ENCODE measurements at regions not wholly inside any gene's neighbourhood (a gene's known extent, or its start where the extent isn't known, plus 50 kb on each side); places are given as distances from the start of the nearest gene placed in this dataset.

DNA sequence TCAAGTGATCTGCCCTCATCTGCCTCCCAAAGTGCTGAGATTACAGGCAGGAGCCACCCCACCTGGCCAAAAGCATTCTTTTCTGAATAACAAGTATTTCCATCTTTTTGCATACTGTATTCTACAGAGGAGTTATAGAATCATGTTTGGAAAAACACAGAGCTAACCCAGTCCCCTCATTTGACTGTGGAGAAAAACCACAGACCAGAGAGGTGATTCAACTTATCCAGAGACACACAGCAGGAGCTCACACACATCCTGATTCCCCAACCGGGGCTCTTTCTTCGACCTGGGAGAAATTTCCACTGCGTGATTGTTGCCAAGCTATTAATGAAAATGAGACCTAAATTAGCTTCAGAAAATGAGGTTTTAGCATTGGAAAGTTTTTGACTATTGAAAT lies 176.1 kb upstream of the TLE3 start:
- no peaks in the 10 kb centered on the region for H3K36me3 ChIP-seq
- intact Hi-C loops (cut with DNase I; ENCODE audit: low total_unique reads) = no loop called here
- H3K27me3 ChIP-seq = no peaks in the 10 kb centered on the region
- H3K27ac ChIP-seq = no peak overlapping the region
- peaks cover 0 to 5% of the 10 kb centered on the region in 2 donors for H3K4me1 ChIP-seq
- H3K9me3 ChIP-seq = no peaks in the 10 kb centered on the region
- DNase-seq = no peak
- TF ChIP-seq POLR2A (IDR thresholded peaks at IDR 0.05) = no peak
- TF ChIP-seq, protein P1, sequence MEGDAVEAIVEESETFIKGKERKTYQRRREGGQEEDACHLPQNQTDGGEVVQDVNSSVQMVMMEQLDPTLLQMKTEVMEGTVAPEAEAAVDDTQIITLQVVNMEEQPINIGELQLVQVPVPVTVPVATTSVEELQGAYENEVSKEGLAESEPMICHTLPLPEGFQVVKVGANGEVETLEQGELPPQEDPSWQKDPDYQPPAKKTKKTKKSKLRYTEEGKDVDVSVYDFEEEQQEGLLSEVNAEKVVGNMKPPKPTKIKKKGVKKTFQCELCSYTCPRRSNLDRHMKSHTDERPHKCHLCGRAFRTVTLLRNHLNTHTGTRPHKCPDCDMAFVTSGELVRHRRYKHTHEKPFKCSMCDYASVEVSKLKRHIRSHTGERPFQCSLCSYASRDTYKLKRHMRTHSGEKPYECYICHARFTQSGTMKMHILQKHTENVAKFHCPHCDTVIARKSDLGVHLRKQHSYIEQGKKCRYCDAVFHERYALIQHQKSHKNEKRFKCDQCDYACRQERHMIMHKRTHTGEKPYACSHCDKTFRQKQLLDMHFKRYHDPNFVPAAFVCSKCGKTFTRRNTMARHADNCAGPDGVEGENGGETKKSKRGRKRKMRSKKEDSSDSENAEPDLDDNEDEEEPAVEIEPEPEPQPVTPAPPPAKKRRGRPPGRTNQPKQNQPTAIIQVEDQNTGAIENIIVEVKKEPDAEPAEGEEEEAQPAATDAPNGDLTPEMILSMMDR (IDR thresholded peaks at IDR 0.05) = no peak
- H3K4me3 ChIP-seq = no peak overlapping the region

DNA sequence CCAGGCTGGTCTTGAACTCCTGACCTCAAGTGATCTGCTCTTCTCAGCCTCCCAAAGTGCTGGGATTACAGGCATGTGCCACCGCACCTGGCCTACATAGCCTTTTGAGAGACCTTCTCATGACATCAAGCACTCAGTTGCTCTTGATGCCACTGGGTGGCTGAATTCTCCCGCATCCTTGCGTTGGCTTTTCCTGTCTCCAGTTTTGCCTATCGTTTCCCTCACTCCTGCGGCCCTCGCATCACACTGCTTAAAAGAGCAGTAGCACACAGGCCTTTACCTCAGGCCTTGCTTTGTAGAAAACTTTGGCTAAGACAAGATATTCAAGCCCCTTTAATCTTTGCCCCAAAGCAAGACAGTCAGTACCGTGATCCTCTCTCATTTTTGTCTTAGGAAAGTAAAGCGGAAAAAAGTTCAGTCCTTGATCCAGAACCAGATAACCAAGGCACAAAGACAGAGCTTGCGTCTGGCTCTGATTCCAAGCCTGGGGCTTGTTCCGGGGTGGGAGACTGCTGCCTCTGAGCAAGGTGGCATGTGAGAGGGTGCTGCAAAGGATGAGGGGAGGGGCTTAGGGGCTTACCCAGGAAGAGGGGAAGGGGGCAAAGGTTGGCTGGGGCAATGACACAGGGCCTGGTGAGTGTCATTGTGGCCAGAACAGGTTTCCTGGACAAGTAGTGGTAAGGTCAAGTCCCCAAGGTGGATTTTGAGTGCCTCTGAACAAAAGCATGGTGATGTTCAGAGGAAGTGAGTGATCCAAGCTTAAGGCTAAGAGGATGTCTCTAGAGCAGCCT lies 175.0 kb upstream of the TLE3 start:
- no peaks in the 10 kb centered on the region for H3K27me3 ChIP-seq
- no peak overlapping the region for H3K4me3 ChIP-seq
- no peak overlapping the region for H3K27ac ChIP-seq
- no peak for DNase-seq
- H3K36me3 ChIP-seq = no peaks in the 10 kb centered on the region
- TF ChIP-seq POLR2A (IDR thresholded peaks at IDR 0.05) = no peak
- TF ChIP-seq, protein P1 (IDR thresholded peaks at IDR 0.05) = no peak
- H3K9me3 ChIP-seq = no peaks in the 10 kb centered on the region
- intact Hi-C loops (cut with DNase I; ENCODE audit: low total_unique reads) = no loop called here
- H3K4me1 ChIP-seq = peaks cover 0 to 5% of the 10 kb centered on the region in 2 donors

- intact Hi-C loops (cut with DNase I; ENCODE audit: low total_unique reads) = no loop called here
- Histone ChIP-seq H3K9me3 (no peaks in the 10 kb centered on the region), H3K36me3 (no peaks in the 10 kb centered on the region), H3K4me3 (no peak overlapping the region), H3K27me3 (no peaks in the 10 kb centered on the region), H3K4me1 (peaks cover 0 to 14% of the 10 kb centered on the region in 2 donors), H3K27ac (peak overlapping the region; percentile 36 to 69)
- TF ChIP-seq, protein P1 (IDR thresholded peaks at IDR 0.05) = no peak
- no peak for TF ChIP-seq POLR2A (IDR thresholded peaks at IDR 0.05)
- DNase-seq = peak in 1 of 2 donors; percentile 81
Measured at GRCh38 chr15:70271422-70272088, 173.8 kb upstream of the TLE3 start.

DNA sequence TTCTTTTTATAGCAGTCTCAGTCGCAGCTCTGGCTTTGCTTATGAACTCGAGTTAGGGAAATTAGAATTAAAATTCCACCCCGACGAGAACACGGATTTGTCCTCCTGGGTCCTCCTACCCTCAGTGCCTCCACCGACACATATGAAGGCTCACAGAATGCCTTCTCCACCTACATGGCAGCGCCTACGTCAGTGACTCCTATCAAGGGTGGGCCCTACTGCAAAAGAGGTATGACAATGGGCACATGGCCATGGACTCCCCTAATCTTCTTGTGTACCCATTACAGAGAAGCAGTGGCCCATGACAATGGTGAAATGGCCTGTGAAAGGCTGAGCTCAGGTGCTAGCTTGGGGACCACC lies 173.0 kb upstream of the TLE3 start:
- no peaks in the 10 kb centered on the region for H3K27me3 ChIP-seq
- no peak for TF ChIP-seq POLR2A (IDR thresholded peaks at IDR 0.05)
- TF ChIP-seq, protein P1 (IDR thresholded peaks at IDR 0.05) = no peak
- no peak for DNase-seq
- no peak overlapping the region for H3K4me3 ChIP-seq
- H3K36me3 ChIP-seq = no peaks in the 10 kb centered on the region
- peaks cover 0 to 17% of the 10 kb centered on the region in 2 donors for H3K4me1 ChIP-seq
- H3K9me3 ChIP-seq = no peaks in the 10 kb centered on the region
- peak overlapping the region; percentile 36 to 69 for H3K27ac ChIP-seq
- intact Hi-C loops (cut with DNase I; ENCODE audit: low total_unique reads) = no loop called here
